ENCODE measurements at regions not wholly inside any gene's neighbourhood (a gene's known extent, or its start where the extent isn't known, plus 50 kb on each side); places are given as distances from the start of the nearest gene placed in this dataset.

- H3K4me3 ChIP-seq (ENCODE audit: control insufficient read depth, low read depth, low read length) = no peak overlapping the region
- no peak for DNase-seq (ENCODE audit: low read depth)
- no peak for TF ChIP-seq CTCF (IDR thresholded peaks at IDR 0.05; ENCODE audit: control insufficient read depth, insufficient read depth, low read depth, low read length, missing control alignments)
Measured at GRCh38 chr3:193894121-193894863, 241.7 kb upstream of the HES1 start.

- no peak for DNase-seq (ENCODE audit: low read depth)
- H3K4me3 ChIP-seq (ENCODE audit: control insufficient read depth, low read depth, low read length) = no peak overlapping the region
- no peak for TF ChIP-seq CTCF (IDR thresholded peaks at IDR 0.05; ENCODE audit: control insufficient read depth, insufficient read depth, low read depth, low read length, missing control alignments)
Measured at GRCh38 chr3:193895409-193895808, 240.5 kb upstream of the HES1 start.

GRCh38 chr3:193896419-193896818, 239.5 kb upstream of the HES1 start:
- H3K4me3 ChIP-seq (ENCODE audit: control insufficient read depth, low read depth, low read length) = no peak overlapping the region
- DNase-seq (ENCODE audit: low read depth) = no peak
- TF ChIP-seq CTCF (IDR thresholded peaks at IDR 0.05; ENCODE audit: control insufficient read depth, insufficient read depth, low read depth, low read length, missing control alignments) = no peak

GRCh38 chr3:193897288-193897687, 238.7 kb upstream of the HES1 start:
- no peak for DNase-seq (ENCODE audit: low read depth)
- no peak overlapping the region for H3K4me3 ChIP-seq (ENCODE audit: control insufficient read depth, low read depth, low read length)
- no peak for TF ChIP-seq CTCF (IDR thresholded peaks at IDR 0.05; ENCODE audit: control insufficient read depth, insufficient read depth, low read depth, low read length, missing control alignments)

- H3K4me3 ChIP-seq (ENCODE audit: control insufficient read depth, low read depth, low read length) = no peak overlapping the region
- TF ChIP-seq CTCF (IDR thresholded peaks at IDR 0.05; ENCODE audit: control insufficient read depth, insufficient read depth, low read depth, low read length, missing control alignments) = no peak
- no peak for DNase-seq (ENCODE audit: low read depth)
Measured at GRCh38 chr3:193897731-193898180, 238.2 kb upstream of the HES1 start.

- H3K4me3 ChIP-seq (ENCODE audit: control insufficient read depth, low read depth, low read length) = no peak overlapping the region
- no peak for DNase-seq (ENCODE audit: low read depth)
- no peak for TF ChIP-seq CTCF (IDR thresholded peaks at IDR 0.05; ENCODE audit: control insufficient read depth, insufficient read depth, low read depth, low read length, missing control alignments)
Measured at GRCh38 chr3:193899001-193899400, 236.9 kb upstream of the HES1 start.
